ENCODE measurements at regions not wholly inside any gene's neighbourhood (a gene's known extent, or its start where the extent isn't known, plus 50 kb on each side); places are given as distances from the start of the nearest gene placed in this dataset.

- Histone ChIP-seq H3K27ac (ENCODE audit: low read depth, low read length, severe bottlenecking) (no peak overlapping the region), H3K9me3 (ENCODE audit: control insufficient read depth, low read length) (no peaks in the 10 kb centered on the region), H3K4me1 (ENCODE audit: control insufficient read depth, insufficient read depth, low read length, poor library complexity, severe bottlenecking) (no peaks in the 10 kb centered on the region), H3K36me3 (ENCODE audit: control insufficient read depth, insufficient read depth, low read length) (no peaks in the 10 kb centered on the region), H3K4me3 (ENCODE audit: extremely low read depth, insufficient read depth, low read length, poor library complexity, severe bottlenecking) (no peak overlapping the region)
- 88 to 100% methylated on average over 1 to 2 of the region's 2 CpGs for WGBS, 2 experiments (ENCODE audit: insufficient coverage in 2 of 2)
These were observed 376.1 kb downstream of the FBXW7 start for GRCh38 chr4:152159773-152160172.

GRCh38 chr4:152158225-152158624 is 377.7 kb downstream of the FBXW7 start:
- no CpG with 5 or more reads among the region's 2 CpGs for WGBS, 2 experiments (ENCODE audit: insufficient coverage in 2 of 2)
- Histone ChIP-seq H3K4me1 (ENCODE audit: control insufficient read depth, insufficient read depth, low read length, poor library complexity, severe bottlenecking) (no peaks in the 10 kb centered on the region), H3K4me3 (ENCODE audit: extremely low read depth, insufficient read depth, low read length, poor library complexity, severe bottlenecking) (no peak overlapping the region), H3K36me3 (ENCODE audit: control insufficient read depth, insufficient read depth, low read length) (no peaks in the 10 kb centered on the region), H3K27ac (ENCODE audit: low read depth, low read length, severe bottlenecking) (no peak overlapping the region), H3K9me3 (ENCODE audit: control insufficient read depth, low read length) (no peaks in the 10 kb centered on the region)

- H3K9me3 ChIP-seq (ENCODE audit: control insufficient read depth, low read length) = no peaks in the 10 kb centered on the region
- WGBS, 2 experiments (ENCODE audit: insufficient coverage in 2 of 2) = 94 to 100% methylated on average over 2 of the region's 5 CpGs
- no peak overlapping the region for H3K4me3 ChIP-seq (ENCODE audit: extremely low read depth, insufficient read depth, low read length, poor library complexity, severe bottlenecking)
- no peaks in the 10 kb centered on the region for H3K36me3 ChIP-seq (ENCODE audit: control insufficient read depth, insufficient read depth, low read length)
- H3K4me1 ChIP-seq (ENCODE audit: control insufficient read depth, insufficient read depth, low read length, poor library complexity, severe bottlenecking) = no peaks in the 10 kb centered on the region
- H3K27ac ChIP-seq (ENCODE audit: low read depth, low read length, severe bottlenecking) = no peak overlapping the region
These were observed 378.3 kb downstream of the FBXW7 start for GRCh38 chr4:152157629-152158028.

GRCh38 chr4:152156442-152156841 is 379.4 kb downstream of the FBXW7 start:
- no peaks in the 10 kb centered on the region for H3K4me1 ChIP-seq (ENCODE audit: control insufficient read depth, insufficient read depth, low read length, poor library complexity, severe bottlenecking)
- no peak overlapping the region for H3K27ac ChIP-seq (ENCODE audit: low read depth, low read length, severe bottlenecking)
- no peak overlapping the region for H3K4me3 ChIP-seq (ENCODE audit: extremely low read depth, insufficient read depth, low read length, poor library complexity, severe bottlenecking)
- H3K9me3 ChIP-seq (ENCODE audit: control insufficient read depth, low read length) = no peaks in the 10 kb centered on the region
- no peaks in the 10 kb centered on the region for H3K36me3 ChIP-seq (ENCODE audit: control insufficient read depth, insufficient read depth, low read length)
- 77 to 79% methylated on average over 4 of the region's 6 CpGs for WGBS, 2 experiments (ENCODE audit: insufficient coverage in 2 of 2)

GRCh38 chr4:152155070-152155469 is 380.8 kb downstream of the FBXW7 start:
- H3K4me1 ChIP-seq (ENCODE audit: control insufficient read depth, insufficient read depth, low read length, poor library complexity, severe bottlenecking) = no peaks in the 10 kb centered on the region
- H3K27ac ChIP-seq (ENCODE audit: low read depth, low read length, severe bottlenecking) = no peak overlapping the region
- no peaks in the 10 kb centered on the region for H3K36me3 ChIP-seq (ENCODE audit: control insufficient read depth, insufficient read depth, low read length)
- WGBS, 2 experiments (ENCODE audit: insufficient coverage in 2 of 2) = 94 to 100% methylated on average over 2 of the region's 3 CpGs
- no peaks in the 10 kb centered on the region for H3K9me3 ChIP-seq (ENCODE audit: control insufficient read depth, low read length)
- H3K4me3 ChIP-seq (ENCODE audit: extremely low read depth, insufficient read depth, low read length, poor library complexity, severe bottlenecking) = no peak overlapping the region

GRCh38 chr4:152154433-152154832 is 381.5 kb downstream of the FBXW7 start:
- Histone ChIP-seq H3K4me3 (ENCODE audit: extremely low read depth, insufficient read depth, low read length, poor library complexity, severe bottlenecking) (no peak overlapping the region), H3K9me3 (ENCODE audit: control insufficient read depth, low read length) (no peaks in the 10 kb centered on the region), H3K27ac (ENCODE audit: low read depth, low read length, severe bottlenecking) (no peak overlapping the region), H3K4me1 (ENCODE audit: control insufficient read depth, insufficient read depth, low read length, poor library complexity, severe bottlenecking) (no peaks in the 10 kb centered on the region), H3K36me3 (ENCODE audit: control insufficient read depth, insufficient read depth, low read length) (no peaks in the 10 kb centered on the region)
- no CpG with 5 or more reads among the region's 2 CpGs for WGBS, 2 experiments (ENCODE audit: insufficient coverage in 2 of 2)

- WGBS, 2 experiments (ENCODE audit: insufficient coverage in 2 of 2) = 93 to 95% methylated on average over 5 to 8 of the region's 8 CpGs
- Histone ChIP-seq H3K27ac (ENCODE audit: low read depth, low read length, severe bottlenecking) (no peak overlapping the region), H3K4me1 (ENCODE audit: control insufficient read depth, insufficient read depth, low read length, poor library complexity, severe bottlenecking) (no peaks in the 10 kb centered on the region), H3K9me3 (ENCODE audit: control insufficient read depth, low read length) (no peaks in the 10 kb centered on the region), H3K36me3 (ENCODE audit: control insufficient read depth, insufficient read depth, low read length) (no peaks in the 10 kb centered on the region), H3K4me3 (ENCODE audit: extremely low read depth, insufficient read depth, low read length, poor library complexity, severe bottlenecking) (no peak overlapping the region)
These were observed 382.2 kb downstream of the FBXW7 start for GRCh38 chr4:152153476-152154270.

- H3K4me1 ChIP-seq (ENCODE audit: control insufficient read depth, insufficient read depth, low read length, poor library complexity, severe bottlenecking) = no peaks in the 10 kb centered on the region
- 89 to 91% methylated on average over 3 of the region's 3 CpGs for WGBS, 2 experiments (ENCODE audit: insufficient coverage in 2 of 2)
- no peak overlapping the region for H3K4me3 ChIP-seq (ENCODE audit: extremely low read depth, insufficient read depth, low read length, poor library complexity, severe bottlenecking)
- no peaks in the 10 kb centered on the region for H3K36me3 ChIP-seq (ENCODE audit: control insufficient read depth, insufficient read depth, low read length)
- no peak overlapping the region for H3K27ac ChIP-seq (ENCODE audit: low read depth, low read length, severe bottlenecking)
- peaks cover 17% of the 10 kb centered on the region for H3K9me3 ChIP-seq (ENCODE audit: control insufficient read depth, low read length)
These were observed 385.7 kb downstream of the FBXW7 start for GRCh38 chr4:152150214-152150613.

GRCh38 chr4:152149745-152150144 is 386.1 kb downstream of the FBXW7 start:
- peaks cover 22% of the 10 kb centered on the region for H3K9me3 ChIP-seq (ENCODE audit: control insufficient read depth, low read length)
- no peaks in the 10 kb centered on the region for H3K36me3 ChIP-seq (ENCODE audit: control insufficient read depth, insufficient read depth, low read length)
- no peaks in the 10 kb centered on the region for H3K4me1 ChIP-seq (ENCODE audit: control insufficient read depth, insufficient read depth, low read length, poor library complexity, severe bottlenecking)
- H3K27ac ChIP-seq (ENCODE audit: low read depth, low read length, severe bottlenecking) = no peak overlapping the region
- 86 to 93% methylated on average over 3 of the region's 3 CpGs for WGBS, 2 experiments (ENCODE audit: insufficient coverage in 2 of 2)
- no peak overlapping the region for H3K4me3 ChIP-seq (ENCODE audit: extremely low read depth, insufficient read depth, low read length, poor library complexity, severe bottlenecking)

- Histone ChIP-seq H3K27ac (ENCODE audit: low read depth, low read length, severe bottlenecking) (no peak overlapping the region), H3K9me3 (ENCODE audit: control insufficient read depth, low read length) (peaks cover 33% of the 10 kb centered on the region), H3K4me3 (ENCODE audit: extremely low read depth, insufficient read depth, low read length, poor library complexity, severe bottlenecking) (no peak overlapping the region), H3K4me1 (ENCODE audit: control insufficient read depth, insufficient read depth, low read length, poor library complexity, severe bottlenecking) (no peaks in the 10 kb centered on the region), H3K36me3 (ENCODE audit: control insufficient read depth, insufficient read depth, low read length) (no peaks in the 10 kb centered on the region)
- 100% methylated on average over 1 of the region's 2 CpGs; no CpG with 5 or more reads in 1 of the 2 experiments for WGBS, 2 experiments (ENCODE audit: insufficient coverage in 2 of 2)
These were observed 387.2 kb upstream of the GATB start for GRCh38 chr4:152148057-152148456.

GRCh38 chr4:152146244-152146643 is 385.4 kb upstream of the GATB start:
- H3K4me1 ChIP-seq (ENCODE audit: control insufficient read depth, insufficient read depth, low read length, poor library complexity, severe bottlenecking) = no peaks in the 10 kb centered on the region
- 77% methylated on average over 1 of the region's 1 CpG; no CpG with 5 or more reads in 1 of the 2 experiments for WGBS, 2 experiments (ENCODE audit: insufficient coverage in 2 of 2)
- no peak overlapping the region for H3K27ac ChIP-seq (ENCODE audit: low read depth, low read length, severe bottlenecking)
- peaks cover 33% of the 10 kb centered on the region for H3K9me3 ChIP-seq (ENCODE audit: control insufficient read depth, low read length)
- no peak overlapping the region for H3K4me3 ChIP-seq (ENCODE audit: extremely low read depth, insufficient read depth, low read length, poor library complexity, severe bottlenecking)
- H3K36me3 ChIP-seq (ENCODE audit: control insufficient read depth, insufficient read depth, low read length) = no peaks in the 10 kb centered on the region
